Trophoblast cell (in vitro differentiated cells and primary cell): ENCODE measurements at regions not wholly inside any gene's neighbourhood (a gene's known extent, or its start where the extent isn't known, plus 50 kb on each side); places are given as distances from the start of the nearest gene placed in this dataset.
"Not testable (repeated sequence)": the region's sequence is repeated elsewhere in the genome, so short reads cannot be mapped to it uniquely, and the experiment has no call there.

ENCODE experiments used
- DNase-seq, 2 donors: peaks; one replicate each; pipeline ENCODE4 v3.0.0-alpha.2; 2016
- H2AFZ ChIP-seq: 2 replicates; pipeline ENCODE4 v1.6.1; 2013; ENCODE audit warnings: low read length, moderate library complexity, mild to moderate bottlenecking; ENCODE audit not compliant: insufficient read depth, poor library complexity
- H2AK5ac ChIP-seq: 2 replicates; pipeline ENCODE4 v1.6.1; 2013; ENCODE audit warnings: mild to moderate bottlenecking, low read length
- H2BK120ac ChIP-seq: 2 replicates; pipeline ENCODE4 v1.6.1; 2013; ENCODE audit warnings: low read length, mild to moderate bottlenecking, moderate library complexity; ENCODE audit not compliant: insufficient read depth, poor library complexity
- H2BK12ac ChIP-seq: 2 replicates; pipeline ENCODE4 v1.6.1; 2013; ENCODE audit warnings: mild to moderate bottlenecking, low read length, moderate library complexity
- H2BK5ac ChIP-seq: 2 replicates; pipeline ENCODE4 v1.6.1; 2013; ENCODE audit warnings: low read length, low read depth, moderate library complexity, mild to moderate bottlenecking; ENCODE audit not compliant: poor library complexity
- H3K14ac ChIP-seq: 2 replicates; pipeline ENCODE4 v1.6.1; 2013; ENCODE audit warnings: mild to moderate bottlenecking, low read length
- H3K18ac ChIP-seq: 2 replicates; pipeline ENCODE4 v1.6.1; 2013; ENCODE audit warnings: mild to moderate bottlenecking, low read length
- H3K23ac ChIP-seq: 2 replicates; pipeline ENCODE4 v1.6.1; 2013; ENCODE audit warnings: low read length
- H3K27ac ChIP-seq: 2 replicates; pipeline ENCODE4 v1.5.1; 2013; ENCODE audit warnings: low read depth, mild to moderate bottlenecking, inconsistent platforms, low read length, moderate library complexity
- H3K27me3 ChIP-seq: 2 replicates; pipeline ENCODE4 v1.6.1; 2013; ENCODE audit warnings: inconsistent platforms, mild to moderate bottlenecking, low read length, moderate library complexity; ENCODE audit not compliant: insufficient read depth
- H3K36me3 ChIP-seq, 2 experiments: 1 replicate in 1 of 2; 2 replicates in 1 of 2; pipeline ENCODE4 v1.6.1; 2013; ENCODE audit warnings: low read length in 2 of 2, mild to moderate bottlenecking in 2 of 2, moderate library complexity in 1 of 2; ENCODE audit not compliant: insufficient read depth in 2 of 2, control insufficient read depth in 1 of 2
- H3K4ac ChIP-seq: 2 replicates; pipeline ENCODE4 v1.6.1; 2013; ENCODE audit warnings: low read depth, mild to moderate bottlenecking, low read length, moderate library complexity
- H3K4me1 ChIP-seq, 2 experiments: 1 replicate in 1 of 2; 2 replicates in 1 of 2; pipeline ENCODE4 v1.6.1; 2013; ENCODE audit warnings: low read length in 2 of 2, mild to moderate bottlenecking in 2 of 2, moderate library complexity in 1 of 2; ENCODE audit not compliant: insufficient read depth in 2 of 2, control insufficient read depth in 1 of 2
- H3K4me2 ChIP-seq: 2 replicates; pipeline ENCODE4 v1.6.1; 2013; ENCODE audit warnings: inconsistent platforms, mild to moderate bottlenecking, low read length, moderate library complexity
- H3K4me3 ChIP-seq: 2 replicates; pipeline ENCODE4 v1.5.1; 2013; ENCODE audit warnings: mild to moderate bottlenecking, low read depth, low read length, inconsistent platforms
- H3K79me1 ChIP-seq: one replicate; pipeline ENCODE4 v1.6.1; 2013; ENCODE audit warnings: low read length
- H3K79me2 ChIP-seq: 2 replicates; pipeline ENCODE4 v1.6.1; 2013; ENCODE audit warnings: low read length, mild to moderate bottlenecking; ENCODE audit not compliant: control insufficient read depth, insufficient read depth, poor library complexity
- H3K9ac ChIP-seq: 2 replicates; pipeline ENCODE4 v1.6.1; 2013; ENCODE audit warnings: mild to moderate bottlenecking, low read length
- H3K9me3 ChIP-seq: 2 replicates; pipeline ENCODE4 v1.6.1; 2013; ENCODE audit warnings: low read depth, mild to moderate bottlenecking, control low read depth, inconsistent platforms, low read length; ENCODE audit not compliant: insufficient read depth
- H4K12ac ChIP-seq: 2 replicates; pipeline ENCODE4 v1.6.1; 2013; ENCODE audit warnings: low read depth, mild to moderate bottlenecking, low read length, moderate library complexity
- H4K8ac ChIP-seq: 2 replicates; pipeline ENCODE4 v1.6.1; 2013; ENCODE audit warnings: low read depth, mild to moderate bottlenecking, low read length, moderate library complexity
- H4K91ac ChIP-seq: one replicate; pipeline ENCODE4 v1.6.1; 2013; ENCODE audit warnings: low read depth, mild to moderate bottlenecking, low read length, moderate library complexity
- WGBS: extraction: QIAGEN DNeasy Blood & Tissue Kit; methylation state at CpG from one replicate; pipeline ENCODE4 v1.1.7; 2013; ENCODE audit warnings: missing lambda C conversion rate; ENCODE audit not compliant: insufficient read length, insufficient coverage; ENCODE audit errors: extremely low coverage; 5-methylcytosine and 5-hydroxymethylcytosine counted together

GRCh38 chr3:163362151-163362550, 1716.1 kb downstream of the SI start:
- Histone ChIP-seq H2BK120ac (no peak overlapping the region), H3K4me2 (no peak overlapping the region), H4K91ac (no peak overlapping the region), H3K79me1 (no peaks in the 10 kb centered on the region), H3K4me1 (no peaks in the 10 kb centered on the region), H3K9ac (no peak overlapping the region), H4K8ac (no peak overlapping the region), H3K18ac (no peak overlapping the region), H3K9me3 (no peaks in the 10 kb centered on the region), H3K27me3 (no peaks in the 10 kb centered on the region), H3K4ac (no peak overlapping the region), H3K23ac (no peak overlapping the region), H3K4me3 (no peak overlapping the region), H2BK12ac (no peak overlapping the region), H4K12ac (no peak overlapping the region), H3K27ac (no peak overlapping the region), H2BK5ac (no peak overlapping the region), H3K79me2 (no peaks in the 10 kb centered on the region), H3K36me3 (no peaks in the 10 kb centered on the region), H3K14ac (no peak overlapping the region), H2AFZ (no peak overlapping the region), H2AK5ac (no peak overlapping the region)
- no peak for DNase-seq
- no CpG with 5 or more reads among the region's 2 CpGs for WGBS

DNA sequence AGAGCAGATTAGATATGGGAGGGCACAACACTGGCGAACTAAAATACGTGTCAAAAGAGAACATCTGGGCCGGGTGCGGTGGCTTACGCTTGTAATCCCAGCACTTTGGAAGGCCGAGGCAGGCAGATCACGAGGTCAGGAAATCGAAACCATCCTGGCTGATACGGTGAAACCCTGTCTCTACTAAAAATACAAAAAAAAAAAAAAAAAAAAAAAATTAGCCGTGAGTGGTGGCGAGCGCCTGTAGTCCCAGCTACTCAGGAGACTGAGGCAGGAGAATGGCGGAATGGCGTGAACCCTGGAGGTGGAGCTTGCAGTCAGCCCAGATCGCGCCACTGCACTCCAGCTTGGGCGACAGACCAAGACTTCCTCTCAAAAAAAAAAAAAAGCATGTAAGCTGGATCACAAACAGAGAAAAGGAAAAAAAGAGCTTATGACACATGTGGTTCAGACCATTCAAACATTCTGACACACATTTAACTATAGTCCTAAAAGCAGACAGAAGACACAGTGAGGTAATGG, 1716.9 kb downstream of the SI start:
- H4K8ac ChIP-seq, H3K9me3 ChIP-seq, H3K4me1 ChIP-seq, H4K91ac ChIP-seq, H3K18ac ChIP-seq, H2AK5ac ChIP-seq, H3K4ac ChIP-seq, H3K79me1 ChIP-seq, H4K12ac ChIP-seq, H3K79me2 ChIP-seq, DNase-seq, H3K4me3 ChIP-seq, H2BK5ac ChIP-seq, H3K9ac ChIP-seq, H2AFZ ChIP-seq, H3K36me3 ChIP-seq, H3K4me2 ChIP-seq, H3K27ac ChIP-seq, H3K23ac ChIP-seq, H3K14ac ChIP-seq, H2BK120ac ChIP-seq, H3K27me3 ChIP-seq, H2BK12ac ChIP-seq: not testable (repeated sequence)
- no CpG with 5 or more reads among the region's 17 CpGs for WGBS

GRCh38 chr3:163347944-163348343, 1730.4 kb downstream of the SI start:
- H3K23ac ChIP-seq = no peak overlapping the region
- H3K18ac ChIP-seq = no peak overlapping the region
- H3K27me3 ChIP-seq = no peaks in the 10 kb centered on the region
- no peak overlapping the region for H2AFZ ChIP-seq
- H4K91ac ChIP-seq = no peak overlapping the region
- H3K27ac ChIP-seq = no peak overlapping the region
- no peak overlapping the region for H3K4ac ChIP-seq
- H3K79me1 ChIP-seq = no peaks in the 10 kb centered on the region
- no peak overlapping the region for H2AK5ac ChIP-seq
- WGBS = no CpG with 5 or more reads among the region's 3 CpGs
- no peak overlapping the region for H3K9ac ChIP-seq
- H3K4me2 ChIP-seq = no peak overlapping the region
- H3K36me3 ChIP-seq = no peaks in the 10 kb centered on the region
- no peak overlapping the region for H4K12ac ChIP-seq
- no peaks in the 10 kb centered on the region for H3K9me3 ChIP-seq
- DNase-seq = no peak
- H3K14ac ChIP-seq = no peak overlapping the region
- no peak overlapping the region for H4K8ac ChIP-seq
- no peak overlapping the region for H2BK5ac ChIP-seq
- H2BK12ac ChIP-seq = no peak overlapping the region
- no peak overlapping the region for H3K4me3 ChIP-seq
- H3K4me1 ChIP-seq = no peaks in the 10 kb centered on the region
- no peak overlapping the region for H2BK120ac ChIP-seq
- H3K79me2 ChIP-seq = no peaks in the 10 kb centered on the region

GRCh38 chr3:163335429-163335828, 1742.9 kb downstream of the SI start:
- no peak overlapping the region for H3K4me2 ChIP-seq
- no CpG with 5 or more reads among the region's 1 CpG for WGBS
- H2BK120ac ChIP-seq = no peak overlapping the region

More at GRCh38 chr3:163335429-163335828, 1742.9 kb downstream of the SI start:
- H3K4me3 ChIP-seq = no peak overlapping the region
- no peak overlapping the region for H2AK5ac ChIP-seq
- no peak overlapping the region for H2BK5ac ChIP-seq
- no peaks in the 10 kb centered on the region for H3K4me1 ChIP-seq
- no peak overlapping the region for H2AFZ ChIP-seq
- no peak overlapping the region for H3K18ac ChIP-seq
- DNase-seq = no peak
- peaks cover 0 to 3% of the 10 kb centered on the region in 2 experiments for H3K36me3 ChIP-seq
- no peaks in the 10 kb centered on the region for H3K27me3 ChIP-seq
- no peak overlapping the region for H4K8ac ChIP-seq
- no peak overlapping the region for H3K9ac ChIP-seq
- no peak overlapping the region for H4K12ac ChIP-seq
- no peak overlapping the region for H3K4ac ChIP-seq
- H3K23ac ChIP-seq = no peak overlapping the region
- H3K27ac ChIP-seq = no peak overlapping the region
- H2BK12ac ChIP-seq = no peak overlapping the region
- H3K9me3 ChIP-seq = peaks cover 3% of the 10 kb centered on the region
- H4K91ac ChIP-seq = no peak overlapping the region
- no peaks in the 10 kb centered on the region for H3K79me1 ChIP-seq
- H3K14ac ChIP-seq = no peak overlapping the region
- H3K79me2 ChIP-seq = no peaks in the 10 kb centered on the region
